HuH-7 (cell line): ENCODE measurements at regions not wholly inside any gene's neighbourhood (a gene's known extent, or its start where the extent isn't known, plus 50 kb on each side); places are given as distances from the start of the nearest gene placed in this dataset.
A peak's percentile ranks its signal among the peaks of the same experiment; 100 is the strongest.

Experiments used
- DNase-seq: peaks from one replicate; pipeline ENCODE4 v3.0.0; 2011; ENCODE audit warnings: low spot score

- DNase-seq: no peak
Measured at GRCh38 chr18:43571078-43571689, 293.9 kb upstream of the SYT4 start.

GRCh38 chr18:43572163-43572562 lies 294.9 kb upstream of the SYT4 start:
- no peak for DNase-seq

GRCh38 chr18:43574974-43575373 lies 297.7 kb upstream of the SYT4 start:
- DNase-seq: no peak

GRCh38 chr18:43578211-43578610 lies 300.9 kb upstream of the SYT4 start:
- no peak for DNase-seq

GRCh38 chr18:43578706-43579105 lies 301.4 kb upstream of the SYT4 start:
- no peak for DNase-seq

- DNase-seq: no peak
Measured at GRCh38 chr18:43581936-43582519, 304.7 kb upstream of the SYT4 start.

GRCh38 chr18:43587538-43588153 lies 310.4 kb upstream of the SYT4 start:
- DNase-seq: peak; percentile 16

- DNase-seq: no peak
Measured at GRCh38 chr18:43588838-43589237, 311.5 kb upstream of the SYT4 start.

GRCh38 chr18:43589611-43590151 lies 312.4 kb upstream of the SYT4 start:
- no peak for DNase-seq

GRCh38 chr18:43590182-43590903 lies 313.1 kb upstream of the SYT4 start:
- no peak for DNase-seq

- DNase-seq: no peak
Measured at GRCh38 chr18:43592269-43592668, 315.0 kb upstream of the SYT4 start.

GRCh38 chr18:43596105-43596712 lies 318.9 kb upstream of the SYT4 start:
- DNase-seq: peak; percentile 31

- no peak for DNase-seq
Measured at GRCh38 chr18:43601432-43601831, 324.1 kb upstream of the SYT4 start.

- DNase-seq: no peak
Measured at GRCh38 chr18:43605224-43605623, 327.9 kb upstream of the SYT4 start.

- no peak for DNase-seq
Measured at GRCh38 chr18:43606795-43607194, 329.5 kb upstream of the SYT4 start.

GRCh38 chr18:43620936-43621335 lies 343.6 kb upstream of the SYT4 start:
- DNase-seq: peak; percentile 8

GRCh38 chr18:43622024-43622423 lies 344.7 kb upstream of the SYT4 start:
- DNase-seq: no peak

GRCh38 chr18:43625582-43625981 lies 348.3 kb upstream of the SYT4 start:
- DNase-seq: no peak

- DNase-seq: no peak
Measured at GRCh38 chr18:43627848-43628530, 350.7 kb upstream of the SYT4 start.

GRCh38 chr18:43634994-43635393 lies 357.7 kb upstream of the SYT4 start:
- no peak for DNase-seq

- DNase-seq: no peak
Measured at GRCh38 chr18:43635397-43635796, 358.1 kb upstream of the SYT4 start.
